ENCODE measurements at regions not wholly inside any gene's neighbourhood (a gene's known extent, or its start where the extent isn't known, plus 50 kb on each side); places are given as distances from the start of the nearest gene placed in this dataset.
A peak's percentile ranks its signal among the peaks of the same experiment; 100 is the strongest.

DNA sequence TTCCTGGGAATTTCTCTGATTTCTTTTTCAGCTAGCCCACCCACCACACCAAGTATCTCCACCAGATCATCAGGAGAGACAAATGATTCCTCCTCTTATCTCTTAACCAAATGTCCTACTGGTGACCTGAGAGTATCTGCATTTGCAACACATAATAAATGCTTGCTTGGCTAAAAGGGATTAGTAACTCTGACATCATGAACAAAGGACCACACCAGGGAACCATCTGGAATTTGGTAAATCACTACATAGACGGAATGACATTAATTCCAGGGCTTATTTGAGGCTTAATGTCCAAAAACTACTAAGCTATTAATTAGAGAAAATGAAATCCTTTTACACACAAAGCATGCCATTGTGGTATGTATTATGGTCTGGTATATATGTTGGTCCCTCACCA, 139.0 kb downstream of the RAP2A start:
- TF ChIP-seq, protein P1, sequence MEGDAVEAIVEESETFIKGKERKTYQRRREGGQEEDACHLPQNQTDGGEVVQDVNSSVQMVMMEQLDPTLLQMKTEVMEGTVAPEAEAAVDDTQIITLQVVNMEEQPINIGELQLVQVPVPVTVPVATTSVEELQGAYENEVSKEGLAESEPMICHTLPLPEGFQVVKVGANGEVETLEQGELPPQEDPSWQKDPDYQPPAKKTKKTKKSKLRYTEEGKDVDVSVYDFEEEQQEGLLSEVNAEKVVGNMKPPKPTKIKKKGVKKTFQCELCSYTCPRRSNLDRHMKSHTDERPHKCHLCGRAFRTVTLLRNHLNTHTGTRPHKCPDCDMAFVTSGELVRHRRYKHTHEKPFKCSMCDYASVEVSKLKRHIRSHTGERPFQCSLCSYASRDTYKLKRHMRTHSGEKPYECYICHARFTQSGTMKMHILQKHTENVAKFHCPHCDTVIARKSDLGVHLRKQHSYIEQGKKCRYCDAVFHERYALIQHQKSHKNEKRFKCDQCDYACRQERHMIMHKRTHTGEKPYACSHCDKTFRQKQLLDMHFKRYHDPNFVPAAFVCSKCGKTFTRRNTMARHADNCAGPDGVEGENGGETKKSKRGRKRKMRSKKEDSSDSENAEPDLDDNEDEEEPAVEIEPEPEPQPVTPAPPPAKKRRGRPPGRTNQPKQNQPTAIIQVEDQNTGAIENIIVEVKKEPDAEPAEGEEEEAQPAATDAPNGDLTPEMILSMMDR (IDR thresholded peaks at IDR 0.05): no peak
- 81 to 82% methylated on average over 1 of the region's 1 CpG for WGBS, 2 donors
- Histone ChIP-seq H3K4me1 (peaks cover 0 to 22% (median 9%) of the 10 kb centered on the region in 9 donors), H3K27ac (no peak overlapping the region), H3K36me3 (no peaks in the 10 kb centered on the region), H3K4me3 (no peak overlapping the region), H3K9me3 (no peaks in the 10 kb centered on the region), H3K27me3 (no peaks in the 10 kb centered on the region)
- DNase-seq (no peak), ATAC-seq (no peak)
- intact Hi-C loops (cut with DNase I): loop anchor here in 2 of 10 donors (10.0 kb wide), 1 partner anchor 208 kb away; no protein-coding TSS in a partner anchor

DNA sequence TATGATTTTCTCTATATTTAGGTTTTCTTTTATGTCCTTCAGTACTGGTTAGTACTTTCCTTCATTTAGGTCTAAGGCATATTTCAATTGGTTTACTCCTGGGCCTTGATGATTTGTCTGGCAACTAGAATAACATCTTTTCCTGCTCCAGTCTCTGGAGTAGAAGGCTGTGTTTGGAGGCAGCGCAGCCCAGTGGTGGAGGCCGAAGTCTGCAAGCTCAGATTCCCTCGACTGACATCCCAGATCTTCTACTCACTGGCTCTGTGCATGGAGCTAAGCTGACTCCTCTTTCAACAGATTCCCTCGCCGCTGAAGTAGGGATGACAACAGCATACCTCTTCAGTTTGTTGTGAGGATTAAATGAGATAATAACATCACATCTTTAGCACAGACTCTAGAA, 141.0 kb downstream of the RAP2A start:
- TF ChIP-seq, protein P1 (IDR thresholded peaks at IDR 0.05): peak in 8 of 9 donors; percentile 36 to 65 (median 44)
- Histone ChIP-seq H3K27me3 (no peaks in the 10 kb centered on the region), H3K27ac (no peak overlapping the region), H3K36me3 (no peaks in the 10 kb centered on the region), H3K4me1 (peaks cover 0 to 3% (median 0%) of the 10 kb centered on the region in 9 donors), H3K4me3 (no peak overlapping the region), H3K9me3 (no peaks in the 10 kb centered on the region)
- ATAC-seq (peak in 5 of 8 donors; percentile 42 to 68 (median 58)), DNase-seq (peak; percentile 9 to 27)
- 55 to 67% methylated on average over 5 of the region's 5 CpGs for WGBS, 2 donors
- intact Hi-C loops (cut with DNase I): loop anchor here in 3 of 10 donors (5.0 to 10.0 kb wide), 2 partner anchors 210 to 463 kb away; no protein-coding TSS in a partner anchor

DNA sequence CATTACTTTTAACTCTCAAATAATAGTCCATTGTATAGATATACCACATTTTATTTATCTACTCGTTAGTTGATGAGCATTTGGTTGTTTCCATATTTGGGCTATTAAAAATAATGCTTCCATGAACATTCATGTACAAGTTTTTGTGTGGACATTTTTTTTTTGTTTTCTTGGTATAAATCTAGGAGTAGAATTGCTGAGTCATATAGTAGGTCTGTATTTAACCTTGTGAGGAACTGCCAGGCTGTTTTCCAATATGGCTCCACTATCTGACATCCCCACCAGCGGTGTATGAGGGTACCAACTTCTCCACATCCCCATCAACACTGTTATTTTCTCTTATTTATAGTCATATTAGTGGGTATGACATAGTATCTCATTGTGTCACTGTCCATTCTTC, 143.1 kb downstream of the RAP2A start:
- TF ChIP-seq, protein P1 (IDR thresholded peaks at IDR 0.05): no peak
- Histone ChIP-seq H3K27me3 (no peaks in the 10 kb centered on the region), H3K4me1 (no peaks in the 10 kb centered on the region), H3K4me3 (no peak overlapping the region), H3K9me3 (no peaks in the 10 kb centered on the region), H3K36me3 (no peaks in the 10 kb centered on the region), H3K27ac (no peak overlapping the region)
- ATAC-seq (no peak), DNase-seq (no peak)
- WGBS, 2 donors: 85 to 95% methylated on average over 2 of the region's 2 CpGs
- intact Hi-C loops (cut with DNase I): loop anchor here in 3 of 10 donors (5.0 to 10.0 kb wide), 2 partner anchors 212 to 465 kb away; no protein-coding TSS in a partner anchor

DNA sequence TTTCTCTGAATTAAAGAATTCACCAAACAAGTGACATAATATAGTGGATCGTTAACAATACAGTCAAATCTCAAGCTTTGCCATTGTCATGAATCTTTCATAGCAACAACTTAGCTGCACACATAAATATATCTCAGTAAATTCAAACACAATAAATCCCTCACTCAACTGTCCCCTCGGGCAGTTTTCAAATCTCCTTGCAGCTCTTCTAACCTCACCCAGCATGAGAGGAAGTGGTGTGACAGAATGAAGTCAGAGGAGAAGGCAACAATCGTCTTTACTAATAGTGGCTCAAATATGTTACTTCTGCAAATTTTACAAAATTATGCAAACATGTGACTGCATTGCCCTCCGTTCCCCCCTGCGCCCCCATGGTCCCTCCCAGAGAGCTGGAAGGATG, 148.2 kb downstream of the RAP2A start:
- TF ChIP-seq, protein P1 (IDR thresholded peaks at IDR 0.05): no peak
- Histone ChIP-seq H3K4me1 (no peaks in the 10 kb centered on the region), H3K27me3 (no peaks in the 10 kb centered on the region), H3K27ac (no peak overlapping the region), H3K9me3 (no peaks in the 10 kb centered on the region), H3K36me3 (no peaks in the 10 kb centered on the region), H3K4me3 (no peak overlapping the region)
- ATAC-seq: no peak
- intact Hi-C loops (cut with DNase I): no loop called here
- WGBS, 2 donors: 54 to 72% methylated on average over 5 of the region's 5 CpGs
- no peak for DNase-seq
